HepG2 (cell line): ENCODE measurements at regions not wholly inside any gene's neighbourhood (a gene's known extent, or its start where the extent isn't known, plus 50 kb on each side); places are given as distances from the start of the nearest gene placed in this dataset.

Source experiments
- ATRX ChIP-seq: sonication (generic); formaldehyde crosslinking; IDR thresholded peaks from 2 replicates; pipeline ENCODE4 v1.4.0; 2020; ENCODE audit warnings: missing genetic modification reagents, borderline replicate concordance
- BCL6 ChIP-seq: IDR thresholded peaks from 2 replicates; pipeline ENCODE4 v1.6.1; 2016; ENCODE audit warnings: missing genetic modification reagents, missing compliant biosample characterization
- ETS1 ChIP-seq: sonication (generic); formaldehyde crosslinking; IDR thresholded peaks from 2 replicates; pipeline ENCODE4 v1.4.0; 2020; ENCODE audit warnings: missing genetic modification reagents
- KDM5B ChIP-seq: sonication (generic); formaldehyde crosslinking; IDR thresholded peaks from 2 replicates; pipeline ENCODE4 v1.4.0; 2020; ENCODE audit warnings: missing genetic modification reagents, mild to moderate bottlenecking, borderline replicate concordance
- KLF13 ChIP-seq: sonication (generic); formaldehyde crosslinking; IDR thresholded peaks from 2 replicates; pipeline ENCODE4 v1.4.0; 2020; ENCODE audit warnings: mild to moderate bottlenecking, missing genetic modification reagents
- MBNL3 ChIP-seq: fragments of 250-450 bp; sonication (Bioruptor Pico); conservative IDR thresholded peaks from 2 replicates; pipeline ENCODE4 v1.8.0; 2022; ENCODE audit warnings: mild to moderate bottlenecking, inconsistent platforms
- PLRG1 ChIP-seq: fragments of 450-650 bp; conservative IDR thresholded peaks from 2 replicates; pipeline ENCODE4 v1.6.1; 2016
- RFX3 ChIP-seq: IDR thresholded peaks from 2 replicates; pipeline ENCODE4 v1.6.1; 2016; ENCODE audit warnings: missing biosample characterization, missing genetic modification reagents
- RNF219 ChIP-seq: sonication (generic); formaldehyde crosslinking; IDR thresholded peaks from 2 replicates; pipeline ENCODE4 v1.5.0; 2020; ENCODE audit warnings: mild to moderate bottlenecking, missing genetic modification reagents
- SAFB2 ChIP-seq: sonication (generic); formaldehyde crosslinking; IDR thresholded peaks from 2 replicates; pipeline ENCODE4 v1.5.1; 2020; ENCODE audit warnings: missing genetic modification reagents, low read depth, mild to moderate bottlenecking, borderline replicate concordance
- SNRNP70 ChIP-seq: fragments of 200-400 bp; formaldehyde crosslinking; IDR thresholded peaks from 2 replicates; pipeline ENCODE4 v1.6.1; 2017; ENCODE audit warnings: mild to moderate bottlenecking, low read depth, low read length, moderate library complexity
- ZNF354B ChIP-seq: sonication (generic); formaldehyde crosslinking; IDR thresholded peaks from 2 replicates; pipeline ENCODE4 v1.8.0; 2022; ENCODE audit warnings: mild to moderate bottlenecking, missing genetic modification reagents
- ZNF362 ChIP-seq: sonication (generic); formaldehyde crosslinking; IDR thresholded peaks from 2 replicates; pipeline ENCODE4 v1.4.0; 2020; ENCODE audit warnings: missing genetic modification reagents, mild to moderate bottlenecking, borderline replicate concordance
- ZNF441 ChIP-seq: sonication (generic); formaldehyde crosslinking; IDR thresholded peaks from 2 replicates; pipeline ENCODE4 v1.7.0; 2021; ENCODE audit warnings: missing genetic modification reagents, borderline replicate concordance
- ZNF724P ChIP-seq: sonication (generic); formaldehyde crosslinking; IDR thresholded peaks from 2 replicates; pipeline ENCODE4 v1.8.0; 2022; ENCODE audit warnings: missing genetic modification reagents, borderline replicate concordance
- ZNF768 ChIP-seq: sonication (generic); formaldehyde crosslinking; IDR thresholded peaks from 2 replicates; pipeline ENCODE4 v1.4.0; 2020; ENCODE audit warnings: missing genetic modification reagents
- ZNF784 ChIP-seq: sonication (generic); formaldehyde crosslinking; IDR thresholded peaks from 2 replicates; pipeline ENCODE4 v1.5.1; 2020; ENCODE audit warnings: missing genetic modification reagents, mild to moderate bottlenecking, borderline replicate concordance
- ZNF790 ChIP-seq: sonication (generic); formaldehyde crosslinking; IDR thresholded peaks from 2 replicates; pipeline ENCODE4 v1.8.0; 2022; ENCODE audit warnings: missing genetic modification reagents, mild to moderate bottlenecking, borderline replicate concordance
- ZNF878 ChIP-seq: sonication (generic); formaldehyde crosslinking; IDR thresholded peaks from 2 replicates; pipeline ENCODE4 v1.8.1; 2023; ENCODE audit warnings: mild to moderate bottlenecking, missing genetic modification reagents, moderate library complexity
- ZSCAN31 ChIP-seq: sonication (generic); formaldehyde crosslinking; IDR thresholded peaks from 2 replicates; pipeline ENCODE4 v1.5.0; 2020; ENCODE audit warnings: low read depth, mild to moderate bottlenecking, missing genetic modification reagents
- TF ChIP-seq, protein P1 (sequence below): sonication (generic); formaldehyde crosslinking; IDR thresholded peaks from 2 replicates; pipeline ENCODE4 v1.4.0; 2020; ENCODE audit warnings: missing genetic modification reagents, borderline replicate concordance

DNA sequence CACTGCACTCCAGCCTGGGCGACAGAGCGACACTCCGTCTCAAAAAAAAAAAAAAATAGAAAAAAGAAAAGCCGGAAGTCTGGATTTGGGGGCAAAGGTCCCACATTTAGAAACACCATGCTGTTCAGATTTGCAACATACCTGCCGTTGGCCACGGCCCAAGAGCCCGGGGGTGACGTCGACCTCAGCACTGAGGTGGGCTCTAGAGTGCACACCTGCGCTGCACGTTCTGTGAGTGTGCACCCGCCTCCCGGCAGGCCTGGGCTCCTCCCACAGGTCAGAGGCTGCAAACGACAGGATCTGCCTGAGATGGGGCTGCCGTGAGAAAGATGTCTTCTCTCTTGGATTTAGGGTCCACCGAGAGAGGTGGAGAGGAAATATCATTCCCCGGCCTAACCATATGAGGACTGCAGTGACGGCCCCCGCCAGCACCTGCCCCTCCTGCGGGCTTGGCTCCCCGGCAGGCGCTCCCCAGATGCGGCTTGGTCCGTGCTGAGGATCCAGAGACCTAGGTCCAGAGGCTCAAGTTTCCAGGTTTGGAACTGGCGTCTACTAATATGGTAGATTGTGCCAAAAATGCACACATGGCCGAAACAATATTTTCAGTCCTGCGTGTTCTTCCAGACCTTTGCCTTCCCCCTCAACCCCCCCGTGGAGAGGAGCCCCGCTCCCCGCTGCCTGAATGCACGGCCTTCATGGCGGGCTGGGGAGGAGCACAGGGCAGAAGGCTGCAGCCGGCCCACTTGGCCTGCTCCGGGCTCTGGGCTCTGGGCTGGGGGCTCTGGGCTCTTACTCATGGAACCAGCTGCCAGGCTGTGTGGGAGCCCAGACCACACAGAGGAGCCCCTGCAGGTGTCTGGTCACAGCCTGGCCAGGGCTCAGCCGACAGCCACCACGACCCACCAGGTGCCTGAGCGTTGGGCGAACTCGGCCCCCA lies 58.8 kb upstream of the FBRSL1 start (continued):
- TF ChIP-seq, protein P1, sequence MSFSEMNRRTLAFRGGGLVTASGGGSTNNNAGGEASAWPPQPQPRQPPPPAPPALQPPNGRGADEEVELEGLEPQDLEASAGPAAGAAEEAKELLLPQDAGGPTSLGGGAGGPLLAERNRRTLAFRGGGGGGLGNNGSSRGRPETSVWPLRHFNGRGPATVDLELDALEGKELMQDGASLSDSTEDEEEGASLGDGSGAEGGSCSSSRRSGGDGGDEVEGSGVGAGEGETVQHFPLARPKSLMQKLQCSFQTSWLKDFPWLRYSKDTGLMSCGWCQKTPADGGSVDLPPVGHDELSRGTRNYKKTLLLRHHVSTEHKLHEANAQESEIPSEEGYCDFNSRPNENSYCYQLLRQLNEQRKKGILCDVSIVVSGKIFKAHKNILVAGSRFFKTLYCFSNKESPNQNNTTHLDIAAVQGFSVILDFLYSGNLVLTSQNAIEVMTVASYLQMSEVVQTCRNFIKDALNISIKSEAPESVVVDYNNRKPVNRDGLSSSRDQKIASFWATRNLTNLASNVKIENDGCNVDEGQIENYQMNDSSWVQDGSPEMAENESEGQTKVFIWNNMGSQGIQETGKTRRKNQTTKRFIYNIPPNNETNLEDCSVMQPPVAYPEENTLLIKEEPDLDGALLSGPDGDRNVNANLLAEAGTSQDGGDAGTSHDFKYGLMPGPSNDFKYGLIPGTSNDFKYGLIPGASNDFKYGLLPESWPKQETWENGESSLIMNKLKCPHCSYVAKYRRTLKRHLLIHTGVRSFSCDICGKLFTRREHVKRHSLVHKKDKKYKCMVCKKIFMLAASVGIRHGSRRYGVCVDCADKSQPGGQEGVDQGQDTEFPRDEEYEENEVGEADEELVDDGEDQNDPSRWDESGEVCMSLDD: no peak
- no peak for TF ChIP-seq PLRG1
- no peak; the same call in 1 of the 2 replicates for TF ChIP-seq ZNF790
- TF ChIP-seq ZNF784 (CRISPR knock-in tag): peak; percentile 79; the same call in 1 of the 2 replicates
- peak; percentile 97 for TF ChIP-seq ZNF441 (CRISPR knock-in tag)
- TF ChIP-seq KLF13 (CRISPR knock-in tag): no peak
- no peak for TF ChIP-seq RFX3 (CRISPR knock-in tag)
- no peak for TF ChIP-seq SNRNP70
- no peak for TF ChIP-seq ETS1
- no peak for TF ChIP-seq SAFB2 (CRISPR knock-in tag)
- no peak for TF ChIP-seq ATRX (CRISPR knock-in tag)
- TF ChIP-seq ZNF354B (CRISPR knock-in tag): no peak
- no peak; the same call in 1 of the 2 replicates for TF ChIP-seq ZNF362 (CRISPR knock-in tag)
- TF ChIP-seq ZNF724P (CRISPR knock-in tag): no peak
- TF ChIP-seq BCL6 (CRISPR knock-in tag): no peak
- 0 out of 2 replicates have a peak, but pooled peaks have one; percentile 11 for TF ChIP-seq ZSCAN31 (CRISPR knock-in tag)
- TF ChIP-seq KDM5B (CRISPR knock-in tag): peak; percentile 68; the same call in 1 of the 2 replicates
- TF ChIP-seq ZNF878: no peak
- TF ChIP-seq ZNF768 (CRISPR knock-in tag): peak; percentile 20; the same call in 1 of the 2 replicates
- no peak for TF ChIP-seq RNF219 (CRISPR knock-in tag)
- no peak for TF ChIP-seq MBNL3 (CRISPR knock-in tag)
